Adrenal gland (tissue), 9 donors: ENCODE measurements at regions not wholly inside any gene's neighbourhood (a gene's known extent, or its start where the extent isn't known, plus 50 kb on each side); places are given as distances from the start of the nearest gene placed in this dataset.

Source experiments
- DNase-seq, 7 donors: peaks; one replicate each; pipeline ENCODE4 v3.0.0-alpha.2; 2019 to 2020
- H3K27ac ChIP-seq, 5 donors: fragments of 200-600 bp; sonication (generic) in 4 of 5; 1 replicate in 3 of 5; 2 replicates in 2 of 5; pipeline versions ENCODE4 v1.5.1 to v1.8.0; 2016 to 2020; ENCODE audit warnings: mild to moderate bottlenecking in 1 of 5
- H3K27me3 ChIP-seq: fragments of 200-600 bp; 2 replicates; pipeline ENCODE4 v1.8.0; 2021
- H3K36me3 ChIP-seq, 2 donors: fragments of 200-600 bp; replicated peaks in 1 of 2; 1 replicate in 1 of 2; 2 replicates in 1 of 2; pipeline versions ENCODE4 v1.5.1 to v1.8.0; 2018 to 2022
- H3K4me1 ChIP-seq, 2 donors: fragments of 200-600 bp; replicated peaks in 1 of 2; 1 replicate in 1 of 2; 2 replicates in 1 of 2; pipeline versions ENCODE4 v1.5.1 to v1.8.0; 2018 to 2021
- H3K4me3 ChIP-seq, 4 donors: fragments of 200-600 bp; sonication (generic) in 3 of 4; one replicate each; pipeline ENCODE4 v1.5.1; 2016 to 2018
- H3K9me3 ChIP-seq, 3 donors: fragments of 200-600 bp; sonication (generic) in 1 of 3; replicated peaks in 1 of 3; 1 replicate in 2 of 3; 2 replicates in 1 of 3; pipeline versions ENCODE4 v1.5.1 to v1.8.0; 2016 to 2021
- CTCF ChIP-seq, 6 experiments: fragments of 450-650 bp in 4 of 6; fragments of 200-600 bp in 2 of 6; sonication (generic) in 1 of 6; IDR thresholded peaks; 1 replicate in 5 of 6; 2 replicates in 1 of 6; pipeline versions ENCODE4 v1.5.1 to v1.8.0; 2016 to 2021; ENCODE audit warnings: antibody characterized with exemption in 6 of 6, mild to moderate bottlenecking in 2 of 6, moderate library complexity in 1 of 6
- POLR2A ChIP-seq, 2 donors: fragments of 450-650 bp; IDR thresholded peaks; one replicate each; pipeline ENCODE4 v1.6.1; 2017; ENCODE audit warnings: antibody characterized with exemption in 2 of 2, mild to moderate bottlenecking in 2 of 2, moderate library complexity in 1 of 2
- WGBS, 4 donors: extraction: QIAGEN DNeasy Blood & Tissue Kit in 2 of 4; methylation state at CpG; one replicate each; pipeline versions ENCODE4 v1.1.5 to v1.1.7; 2013 to 2017; 5-methylcytosine and 5-hydroxymethylcytosine counted together
- intact Hi-C, 2 donors: fragments of 100-400 bp; cut with DNase I; formaldehyde crosslinking; loops; one replicate each; pipeline versions ENCODE4 v1.14.1 to v1.15.0; 2022 to 2023
- donor health status: healthy with polysubstance abuse.
- donor health status: Bipolar disorder and iron deficiency.
- donor health status: DM: yes; HTN: yes; CAD: no.
- donor health status: DM: no; HTN: no; CAD: no.
- donor health status: DM: no; HTN: no; CAD: no.

- no peaks in the 10 kb centered on the region for H3K27me3 ChIP-seq
- no peaks in the 10 kb centered on the region for H3K9me3 ChIP-seq
- H3K4me3 ChIP-seq = no peak overlapping the region
- intact Hi-C loops = no loop called here
- H3K4me1 ChIP-seq = peaks cover 3 to 14% of the 10 kb centered on the region in 2 donors
- no peak for DNase-seq
- no peak overlapping the region for H3K27ac ChIP-seq
- TF ChIP-seq CTCF (IDR thresholded peaks at IDR 0.05) (no peak), POLR2A (IDR thresholded peaks at IDR 0.05) (no peak)
- H3K36me3 ChIP-seq = no peaks in the 10 kb centered on the region
Observed at GRCh38 chr5:56356836-56357160, 123.7 kb upstream of the ANKRD55 start.

- Histone ChIP-seq H3K27me3 (no peaks in the 10 kb centered on the region), H3K36me3 (no peaks in the 10 kb centered on the region), H3K4me3 (no peak overlapping the region), H3K4me1 (peaks cover 3 to 14% of the 10 kb centered on the region in 2 donors), H3K27ac (no peak overlapping the region), H3K9me3 (no peaks in the 10 kb centered on the region)
- DNase-seq = no peak
- 80 to 84% (median 82%) methylated on average over 6 of the region's 6 CpGs for WGBS, 4 donors
- TF ChIP-seq POLR2A (IDR thresholded peaks at IDR 0.05) (no peak), CTCF (IDR thresholded peaks at IDR 0.05) (no peak)
- intact Hi-C loops = no loop called here
Observed at GRCh38 chr5:56356121-56356835, 123.1 kb upstream of the ANKRD55 start.

- 83 to 96% (median 95%) methylated on average over 4 of the region's 4 CpGs for WGBS, 4 donors
- no peaks in the 10 kb centered on the region for H3K9me3 ChIP-seq
- H3K4me1 ChIP-seq = peaks cover 3 to 25% of the 10 kb centered on the region in 2 donors
Observed at GRCh38 chr5:56354836-56355235, 121.7 kb upstream of the ANKRD55 start.

More at GRCh38 chr5:56354836-56355235, 121.7 kb upstream of the ANKRD55 start:
- Histone ChIP-seq H3K27me3 (no peaks in the 10 kb centered on the region), H3K4me3 (no peak overlapping the region), H3K36me3 (no peaks in the 10 kb centered on the region), H3K27ac (no peak overlapping the region)
- no peak for DNase-seq
- intact Hi-C loops = no loop called here
- TF ChIP-seq POLR2A (IDR thresholded peaks at IDR 0.05) = no peak
- no peak for TF ChIP-seq CTCF (IDR thresholded peaks at IDR 0.05)
